Endodermal cell (in vitro differentiated cells): ENCODE measurements at regions not wholly inside any gene's neighbourhood (a gene's known extent, or its start where the extent isn't known, plus 50 kb on each side); places are given as distances from the start of the nearest gene placed in this dataset.

Experiments
- DNase-seq: peaks from one replicate; pipeline ENCODE4 v3.0.0-alpha.2; 2017
- H3K27ac ChIP-seq: 2 replicates; pipeline ENCODE4 v1.5.1; 2013; ENCODE audit warnings: mild to moderate bottlenecking, low read depth, low read length, moderate library complexity
- H3K27me3 ChIP-seq: 2 replicates; pipeline ENCODE4 v1.6.1; 2013; ENCODE audit warnings: mild to moderate bottlenecking, low read length, moderate library complexity; ENCODE audit not compliant: insufficient read depth, control insufficient read depth, poor library complexity, severe bottlenecking
- H3K36me3 ChIP-seq: 2 replicates; pipeline ENCODE4 v1.7.0; 2013; ENCODE audit warnings: mild to moderate bottlenecking, low read length, moderate library complexity; ENCODE audit not compliant: control insufficient read depth, insufficient read depth
- H3K4me1 ChIP-seq: one replicate; pipeline ENCODE4 v1.7.0; 2013; ENCODE audit warnings: low read length; ENCODE audit not compliant: control insufficient read depth, insufficient read depth
- H3K4me3 ChIP-seq: 2 replicates; pipeline ENCODE4 v1.5.1; 2013; ENCODE audit warnings: mild to moderate bottlenecking, low read length, moderate library complexity
- H3K9ac ChIP-seq: 2 replicates; pipeline ENCODE4 v1.6.1; 2013; ENCODE audit warnings: mild to moderate bottlenecking, low read length, moderate library complexity; ENCODE audit not compliant: poor library complexity, severe bottlenecking; ENCODE audit errors: extremely low read depth
- H3K9me3 ChIP-seq: 2 replicates; pipeline ENCODE4 v1.6.1; 2013; ENCODE audit warnings: mild to moderate bottlenecking, low read length, moderate library complexity; ENCODE audit not compliant: control insufficient read depth
- H3K27ac Mint-ChIP-seq: 2 replicates; pipeline ENCODE4 v1.8.0; 2020; ENCODE audit warnings: mixed read lengths
- H3K27me3 Mint-ChIP-seq: 2 replicates; pipeline ENCODE4 v1.8.0; 2021; ENCODE audit warnings: mild to moderate bottlenecking, mixed read lengths; ENCODE audit not compliant: insufficient read depth
- H3K36me3 Mint-ChIP-seq: 2 replicates; pipeline ENCODE4 v1.8.0; 2020; ENCODE audit warnings: low read depth, mixed read lengths
- H3K4me1 Mint-ChIP-seq: 2 replicates; pipeline ENCODE4 v1.8.0; 2020; ENCODE audit warnings: mixed read lengths
- H3K4me3 Mint-ChIP-seq: 2 replicates; pipeline ENCODE4 v1.8.0; 2020; ENCODE audit warnings: mild to moderate bottlenecking, moderate library complexity, mixed read lengths
- H3K9me3 Mint-ChIP-seq: 2 replicates; pipeline ENCODE4 v1.8.0; 2020; ENCODE audit warnings: mild to moderate bottlenecking, mixed read lengths
- CTCF ChIP-seq: fragments of 200-600 bp; sonication (generic); conservative IDR thresholded peaks from 2 replicates; pipeline ENCODE4 v1.5.0; 2021; ENCODE audit warnings: antibody characterized with exemption, mild to moderate bottlenecking
- WGBS, 2 experiments: methylation state at CpG; one replicate each; pipeline versions ENCODE4 v1.1.5 to v1.1.7; 2013; ENCODE audit warnings: missing lambda C conversion rate in 2 of 2, mixed read lengths in 1 of 2; ENCODE audit not compliant: insufficient coverage in 1 of 2, insufficient read length in 1 of 2; 5-methylcytosine and 5-hydroxymethylcytosine counted together

DNA sequence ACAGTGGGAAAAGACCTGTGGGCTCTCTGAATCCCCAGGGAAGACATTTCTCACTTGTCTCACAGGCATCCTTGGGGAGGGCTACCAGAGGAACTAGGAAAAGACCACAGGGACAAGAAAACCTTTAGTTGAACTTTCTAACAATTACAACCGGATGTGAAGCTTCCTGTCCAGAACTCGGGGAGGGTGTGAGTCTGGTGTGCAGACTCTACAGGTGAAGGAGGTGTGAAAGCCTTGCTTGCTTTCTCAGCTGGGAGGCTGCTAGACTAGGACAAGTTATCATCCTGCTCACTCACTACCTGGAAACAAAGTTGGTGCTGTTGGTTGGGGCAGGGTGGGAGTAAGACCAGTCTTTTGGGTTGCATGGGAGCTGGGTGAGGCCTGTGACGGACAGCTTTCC lies 158.5 kb upstream of the PBDC1 start:
- H3K9me3 Mint-ChIP-seq, result peaks cover 92% of the 10 kb centered on the region
- H3K27me3 Mint-ChIP-seq, result no peaks in the 10 kb centered on the region
- no peaks in the 10 kb centered on the region for H3K36me3 ChIP-seq
- H3K4me3 Mint-ChIP-seq, result no peak overlapping the region
- H3K27ac Mint-ChIP-seq, result no peak overlapping the region
- WGBS, 2 experiments, result 89% methylated on average over 3 of the region's 3 CpGs; no CpG with 5 or more reads in 1 of the 2 experiments
- H3K9me3 ChIP-seq, result peaks cover 5% of the 10 kb centered on the region
- H3K4me3 ChIP-seq, result no peak overlapping the region
- H3K36me3 Mint-ChIP-seq, result no peaks in the 10 kb centered on the region
- H3K4me1 Mint-ChIP-seq, result no peaks in the 10 kb centered on the region
- no peak overlapping the region for H3K27ac ChIP-seq
- TF ChIP-seq CTCF, result no peak
- H3K9ac ChIP-seq, result no peak overlapping the region
- no peaks in the 10 kb centered on the region for H3K27me3 ChIP-seq
- H3K4me1 ChIP-seq, result no peaks in the 10 kb centered on the region
- DNase-seq, result no peak

DNA sequence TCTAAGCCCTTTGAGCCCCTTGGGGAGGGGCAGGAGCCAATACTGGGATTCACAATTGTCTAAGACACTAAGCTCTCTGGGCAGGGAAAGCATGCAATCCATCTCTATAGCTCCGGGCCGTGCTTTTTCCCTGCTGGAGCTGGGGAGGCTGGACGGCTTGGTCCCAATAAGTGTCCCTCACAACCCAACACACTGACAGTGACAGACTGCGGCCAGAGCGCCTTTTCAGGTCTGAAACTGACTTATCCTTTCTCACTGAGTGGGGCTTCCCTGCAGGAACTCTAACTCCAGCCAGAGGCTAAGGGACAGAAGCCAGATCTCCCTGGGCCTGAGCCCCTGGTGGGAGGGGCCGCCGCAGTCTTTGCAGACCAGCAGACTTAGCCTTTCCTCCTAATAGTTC lies 146.6 kb upstream of the PBDC1 start:
- Histone ChIP-seq H3K9me3 (no peaks in the 10 kb centered on the region), H3K9ac (no peak overlapping the region), H3K4me1 (no peaks in the 10 kb centered on the region), H3K4me3 (no peak overlapping the region), H3K36me3 (no peaks in the 10 kb centered on the region), H3K27me3 (no peaks in the 10 kb centered on the region), H3K27ac (no peak overlapping the region)
- H3K27me3 Mint-ChIP-seq, result no peaks in the 10 kb centered on the region
- no peak overlapping the region for H3K4me3 Mint-ChIP-seq
- H3K9me3 Mint-ChIP-seq, result peaks cover 35% of the 10 kb centered on the region
- no peaks in the 10 kb centered on the region for H3K36me3 Mint-ChIP-seq
- no peaks in the 10 kb centered on the region for H3K4me1 Mint-ChIP-seq
- 90% methylated on average over 7 of the region's 7 CpGs; no CpG with 5 or more reads in 1 of the 2 experiments for WGBS, 2 experiments
- H3K27ac Mint-ChIP-seq, result no peak overlapping the region
- no peak for DNase-seq
- no peak for TF ChIP-seq CTCF

DNA sequence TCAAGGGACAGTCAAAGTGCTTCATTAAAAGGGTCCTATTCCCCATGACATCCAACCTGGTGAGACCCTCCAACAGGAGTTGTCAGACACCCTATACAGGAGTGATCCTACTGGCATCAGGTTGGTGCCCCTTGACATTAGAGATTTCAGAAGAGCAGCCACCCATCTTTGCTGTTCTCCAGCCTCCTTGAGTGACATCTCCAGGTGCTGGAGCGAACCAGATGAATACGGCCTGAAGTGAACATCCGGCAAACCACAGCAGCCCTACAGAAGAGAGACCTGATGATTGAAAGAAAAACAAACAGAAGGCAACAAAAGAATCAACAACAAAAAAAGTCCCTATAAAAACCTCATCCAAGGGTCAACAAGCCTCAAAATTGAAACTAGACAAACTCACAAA lies 146.1 kb upstream of the PBDC1 start:
- TF ChIP-seq CTCF, result no peak
- Mint-ChIP-seq H3K4me3 (no peak overlapping the region), H3K9me3 (peaks cover 35% of the 10 kb centered on the region), H3K4me1 (no peaks in the 10 kb centered on the region), H3K27ac (no peak overlapping the region), H3K27me3 (no peaks in the 10 kb centered on the region), H3K36me3 (no peaks in the 10 kb centered on the region)
- H3K9ac ChIP-seq, result no peak overlapping the region
- WGBS, 2 experiments, result 93% methylated on average over 3 of the region's 3 CpGs; no CpG with 5 or more reads in 1 of the 2 experiments
- no peaks in the 10 kb centered on the region for H3K36me3 ChIP-seq
- H3K4me1 ChIP-seq, result no peaks in the 10 kb centered on the region
- H3K9me3 ChIP-seq, result no peaks in the 10 kb centered on the region
- H3K27ac ChIP-seq, result no peak overlapping the region
- H3K27me3 ChIP-seq, result no peaks in the 10 kb centered on the region
- H3K4me3 ChIP-seq, result no peak overlapping the region
- no peak for DNase-seq
